MM.1S (cell line): ENCODE measurements at regions not wholly inside any gene's neighbourhood (a gene's known extent, or its start where the extent isn't known, plus 50 kb on each side); places are given as distances from the start of the nearest gene placed in this dataset.

Source experiments
- DNase-seq: peaks from one replicate; pipeline ENCODE4 v3.0.0-alpha.2; 2015
- H2AFZ ChIP-seq: fragments of 300-600 bp; sonication (generic); 2 replicates; pipeline ENCODE4 v1.6.0; 2016; ENCODE audit warnings: antibody characterized with exemption, low read length
- H3F3A ChIP-seq: fragments of 300-600 bp; sonication (generic); 2 replicates; pipeline ENCODE4 v1.6.1; 2016; ENCODE audit warnings: mild to moderate bottlenecking, antibody characterized with exemption, low read length, moderate library complexity, mixed read lengths; ENCODE audit not compliant: insufficient read depth
- H3K27ac ChIP-seq: fragments of 300-600 bp; sonication (generic); 2 replicates; pipeline ENCODE4 v1.5.1; 2016; ENCODE audit warnings: mild to moderate bottlenecking, low read length
- H3K27me3 ChIP-seq: fragments of 300-600 bp; sonication (generic); replicated peaks from 2 replicates; pipeline ENCODE4 v1.6.0; 2016; ENCODE audit warnings: low read length; ENCODE audit not compliant: insufficient read depth
- H3K36me3 ChIP-seq: fragments of 300-600 bp; sonication (generic); replicated peaks from 2 replicates; pipeline ENCODE4 v1.6.1; 2016; ENCODE audit warnings: mild to moderate bottlenecking, low read length, mixed read lengths; ENCODE audit not compliant: insufficient read depth
- H3K4me1 ChIP-seq: fragments of 300-600 bp; sonication (generic); 2 replicates; pipeline ENCODE4 v1.6.1; 2016; ENCODE audit warnings: low read length, mixed read lengths
- H3K4me2 ChIP-seq: fragments of 300-600 bp; sonication (generic); 2 replicates; pipeline ENCODE4 v1.6.0; 2016; ENCODE audit warnings: low read depth, low read length
- H3K4me3 ChIP-seq: fragments of 300-600 bp; sonication (generic); 2 replicates; pipeline ENCODE4 v1.5.1; 2016; ENCODE audit warnings: low read length, mixed read lengths
- H3K79me2 ChIP-seq: fragments of 300-600 bp; sonication (generic); 2 replicates; pipeline ENCODE4 v1.6.1; 2016; ENCODE audit warnings: mixed run types, low read length, mixed read lengths
- H3K9ac ChIP-seq: fragments of 300-600 bp; sonication (generic); 2 replicates; pipeline ENCODE4 v1.6.1; 2016; ENCODE audit warnings: low read length, mixed read lengths
- H3K9me2 ChIP-seq: fragments of 300-600 bp; sonication (generic); replicated peaks from 2 replicates; pipeline ENCODE4 v1.6.1; 2016; ENCODE audit warnings: mild to moderate bottlenecking, low read length, mixed read lengths; ENCODE audit not compliant: insufficient read depth
- H3K9me3 ChIP-seq: fragments of 300-600 bp; sonication (generic); replicated peaks from 2 replicates; pipeline ENCODE4 v1.6.1; 2016; ENCODE audit warnings: mild to moderate bottlenecking, low read length, mixed read lengths; ENCODE audit not compliant: insufficient read depth
- H4K20me1 ChIP-seq: fragments of 300-600 bp; sonication (generic); 2 replicates; pipeline ENCODE4 v1.6.1; 2016; ENCODE audit warnings: mild to moderate bottlenecking, low read length, moderate library complexity, mixed read lengths; ENCODE audit not compliant: insufficient read depth
- CTCF ChIP-seq: fragments of 300-600 bp; sonication (generic); IDR thresholded peaks from 2 replicates; pipeline ENCODE4 v1.5.1; 2016; ENCODE audit warnings: antibody characterized with exemption, low read length, mixed read lengths
- EZH2 ChIP-seq: fragments of 300-600 bp; sonication (generic); optimal IDR thresholded peaks from 2 replicates; pipeline ENCODE3; 2017; ENCODE audit warnings: low read depth, mild to moderate bottlenecking, antibody characterized with exemption, low read length, mixed read lengths
- EZH2phosphoT487 ChIP-seq: fragments of 300-600 bp; sonication (generic); IDR thresholded peaks from 2 replicates; pipeline ENCODE4 v1.6.1; 2018; ENCODE audit warnings: antibody characterized with exemption, low read length

- DNase-seq = no peak
- Histone ChIP-seq H3K27me3 (no peaks in the 10 kb centered on the region), H3K9ac (no peak overlapping the region), H3K4me3 (no peak overlapping the region), H3K9me3 (no peaks in the 10 kb centered on the region), H3K36me3 (no peaks in the 10 kb centered on the region), H3K4me1 (no peaks in the 10 kb centered on the region), H3K27ac (no peak overlapping the region), H4K20me1 (no peaks in the 10 kb centered on the region), H3K79me2 (no peaks in the 10 kb centered on the region), H3K4me2 (no peak overlapping the region), H3F3A (no peaks in the 10 kb centered on the region), H3K9me2 (no peaks in the 10 kb centered on the region), H2AFZ (no peak overlapping the region)
- no peak for TF ChIP-seq EZH2
- no peak for TF ChIP-seq CTCF
- no peak for TF ChIP-seq EZH2phosphoT487
Measured at GRCh38 chr13:70662231-70662940, 554.1 kb upstream of the KLHL1 start.

GRCh38 chr13:70644052-70644451, 535.8 kb upstream of the KLHL1 start:
- Histone ChIP-seq H3F3A (no peaks in the 10 kb centered on the region), H3K4me2 (no peak overlapping the region), H3K4me1 (no peaks in the 10 kb centered on the region), H4K20me1 (no peaks in the 10 kb centered on the region), H3K27me3 (no peaks in the 10 kb centered on the region), H3K36me3 (no peaks in the 10 kb centered on the region), H3K4me3 (no peak overlapping the region), H3K27ac (no peak overlapping the region), H3K9me3 (no peaks in the 10 kb centered on the region), H3K9ac (no peak overlapping the region), H3K9me2 (no peaks in the 10 kb centered on the region), H2AFZ (no peak overlapping the region), H3K79me2 (no peaks in the 10 kb centered on the region)
- TF ChIP-seq CTCF (no peak), EZH2phosphoT487 (no peak), EZH2 (no peak)
- no peak for DNase-seq

- no peaks in the 10 kb centered on the region for H3K27me3 ChIP-seq
- DNase-seq = no peak
- no peaks in the 10 kb centered on the region for H3F3A ChIP-seq
- no peak overlapping the region for H3K4me3 ChIP-seq
- H3K9ac ChIP-seq = no peak overlapping the region
- no peaks in the 10 kb centered on the region for H3K79me2 ChIP-seq
- no peak for TF ChIP-seq CTCF
- TF ChIP-seq EZH2 = no peak
- no peak for TF ChIP-seq EZH2phosphoT487
- no peaks in the 10 kb centered on the region for H3K9me3 ChIP-seq
- no peaks in the 10 kb centered on the region for H3K4me1 ChIP-seq
- no peaks in the 10 kb centered on the region for H4K20me1 ChIP-seq
- no peak overlapping the region for H3K27ac ChIP-seq
- H3K9me2 ChIP-seq = no peaks in the 10 kb centered on the region
- H3K36me3 ChIP-seq = no peaks in the 10 kb centered on the region
- no peak overlapping the region for H2AFZ ChIP-seq
- no peak overlapping the region for H3K4me2 ChIP-seq
Measured at GRCh38 chr13:70634893-70635292, 526.6 kb upstream of the KLHL1 start.
